HG03460 (cell line): ENCODE measurements at regions not wholly inside any gene's neighbourhood (a gene's known extent, or its start where the extent isn't known, plus 50 kb on each side); places are given as distances from the start of the nearest gene placed in this dataset.

Experiments used
- ATAC-seq: cut with Tn5 transposase; IDR thresholded peaks from one replicate; pipeline ENCODE4 v1.9.1; 2021; ENCODE audit not compliant: unreplicated experiment

- ATAC-seq: no peak
Observed at GRCh38 chr18:64663086-64663485, 514.2 kb upstream of the LINC00305 start.

DNA sequence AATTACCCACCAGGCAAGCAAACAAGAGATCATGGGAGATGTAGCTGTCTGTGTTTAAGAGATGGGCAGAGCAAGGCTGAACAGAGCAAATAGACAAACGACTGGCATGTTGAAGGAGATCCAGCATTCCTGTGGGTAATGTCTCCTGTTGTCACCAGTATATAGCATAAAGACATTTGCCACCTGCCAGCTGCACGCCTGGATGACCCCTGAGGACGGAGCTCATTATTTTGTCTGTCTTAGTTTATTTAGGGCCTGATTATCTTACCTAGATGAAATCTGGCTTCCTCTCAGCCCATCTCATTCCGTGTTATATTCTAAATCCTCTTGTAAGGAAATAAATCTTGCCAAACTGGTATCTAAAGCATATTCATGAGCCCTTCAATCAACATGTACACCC lies 510.3 kb upstream of the LINC00305 start:
- no peak for ATAC-seq

DNA sequence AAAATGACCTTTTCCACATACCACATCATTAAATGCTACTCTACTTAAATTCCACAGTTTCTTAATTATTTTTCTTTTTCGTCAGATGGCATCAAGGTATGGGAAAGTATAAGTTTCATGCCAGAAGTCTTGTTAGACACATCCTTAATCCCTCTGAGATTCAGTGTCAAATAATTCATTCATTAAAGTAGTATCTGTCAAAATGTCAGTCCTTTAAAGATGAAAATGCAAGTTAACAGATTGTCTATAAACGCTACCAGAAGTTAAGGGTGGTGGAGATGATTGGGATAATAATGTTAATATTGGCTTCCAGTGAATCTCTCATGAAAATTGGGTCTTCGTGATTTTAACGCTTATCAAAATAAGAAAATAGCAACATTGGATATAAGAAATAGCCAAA lies 504.2 kb upstream of the LINC00305 start:
- ATAC-seq: no peak

DNA sequence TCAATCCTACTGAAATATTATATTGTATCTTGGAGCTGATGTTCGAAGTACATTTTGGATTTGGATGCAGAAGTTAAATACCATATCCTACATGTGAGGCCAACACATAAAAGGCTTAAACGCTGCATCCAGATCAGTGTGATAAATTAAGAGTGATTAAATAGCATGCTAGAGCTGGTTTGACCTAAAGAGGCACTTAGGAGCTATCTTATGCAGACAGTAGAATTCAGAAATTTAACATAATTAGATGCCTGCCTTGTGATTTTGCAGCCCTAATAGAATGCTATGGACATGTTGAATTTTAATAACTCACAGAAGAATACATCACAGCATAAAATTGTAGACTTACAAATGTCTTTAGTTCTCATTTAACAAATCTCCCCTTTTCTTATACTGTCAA lies 501.2 kb upstream of the LINC00305 start:
- ATAC-seq: no peak

GRCh38 chr18:64645753-64646152 lies 496.9 kb upstream of the LINC00305 start:
- ATAC-seq: no peak

- no peak for ATAC-seq
Observed at GRCh38 chr18:64639536-64639935, 490.6 kb upstream of the LINC00305 start.

DNA sequence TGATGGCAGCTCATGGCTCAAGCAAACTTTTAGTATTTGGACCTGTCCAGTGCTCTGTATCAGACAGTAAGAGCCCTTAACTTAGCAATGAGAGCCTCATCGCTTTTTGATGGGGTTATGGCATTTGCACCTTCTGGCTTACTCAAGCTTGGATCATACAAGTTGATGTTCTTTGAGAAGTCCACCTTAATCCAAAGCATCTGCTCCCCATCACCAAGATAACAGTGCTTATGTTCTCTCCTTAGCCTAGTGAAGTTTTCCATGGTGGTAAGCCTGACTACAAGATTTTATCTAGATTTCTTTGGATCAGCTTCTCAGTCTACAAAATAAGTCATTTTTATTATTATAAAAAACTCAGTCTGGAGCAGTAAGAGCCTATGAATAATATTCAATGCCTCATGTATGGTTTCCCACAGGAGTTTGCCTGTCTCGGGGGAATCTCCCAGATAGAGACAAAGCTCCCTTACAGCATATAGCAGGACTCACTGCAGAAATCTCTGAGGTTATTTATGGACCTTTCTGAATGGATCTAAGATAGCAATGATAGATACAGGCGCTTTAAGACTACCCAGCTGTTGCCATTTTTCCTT lies 472.2 kb upstream of the LINC00305 start:
- no peak for ATAC-seq

DNA sequence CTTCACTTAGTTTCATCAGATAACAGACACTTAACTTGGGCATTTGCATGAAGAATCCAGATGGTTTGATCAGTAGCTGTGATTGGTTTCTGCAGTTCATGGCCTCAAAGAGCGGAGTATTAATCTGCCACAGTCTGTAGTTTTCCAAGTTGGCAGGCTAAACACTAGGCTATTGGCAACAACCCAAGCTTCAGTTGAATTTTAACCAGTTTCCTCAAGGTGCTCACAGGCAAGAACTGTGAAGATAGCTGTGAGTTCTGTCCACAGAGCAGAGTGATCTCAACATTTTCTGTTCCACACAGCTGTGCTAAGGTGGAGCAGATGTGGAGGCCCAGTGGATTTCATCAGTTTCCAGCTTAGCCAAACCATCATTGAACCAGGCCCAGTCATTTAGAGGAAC lies 469.5 kb upstream of the LINC00305 start:
- no peak for ATAC-seq

DNA sequence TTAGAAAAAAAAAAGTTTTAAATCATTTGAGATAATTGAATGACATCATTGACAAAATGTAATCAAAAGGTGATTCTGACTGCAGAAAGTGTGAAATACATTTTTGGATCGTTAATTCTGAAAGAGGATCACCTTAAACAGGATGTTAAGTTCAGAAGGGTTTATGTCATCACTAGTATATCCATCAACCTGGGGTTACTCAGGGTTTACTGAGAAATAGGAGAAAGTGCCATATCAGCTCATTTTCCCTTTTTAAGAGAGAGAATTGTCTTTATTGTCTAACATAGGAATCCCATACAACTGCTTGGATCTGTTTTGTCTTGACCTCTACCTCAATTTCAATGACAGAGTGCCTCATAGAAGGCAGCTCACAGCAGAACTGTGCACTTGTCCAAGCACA lies 466.1 kb upstream of the LINC00305 start:
- ATAC-seq: no peak

DNA sequence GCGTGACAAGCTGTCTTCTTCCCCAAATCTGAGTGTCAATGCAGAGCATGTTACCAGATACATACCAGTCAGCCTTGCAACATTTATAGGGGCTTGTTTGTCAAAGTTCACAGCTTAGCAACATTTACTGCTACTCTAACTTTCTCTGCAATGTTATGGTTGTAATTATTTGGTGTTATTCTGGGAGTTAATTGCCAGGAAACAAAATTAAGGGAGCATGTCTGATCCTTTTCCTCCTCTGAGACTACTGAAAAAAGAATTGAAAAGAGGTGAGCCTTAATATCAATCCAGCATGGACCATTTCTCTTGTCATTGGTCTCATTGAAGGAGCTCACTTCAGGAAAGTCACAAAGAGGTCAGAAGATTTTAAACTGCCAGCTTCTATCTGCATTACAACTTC lies 465.6 kb upstream of the LINC00305 start:
- ATAC-seq: no peak

- no peak for ATAC-seq
Observed at GRCh38 chr18:64592246-64592645, 443.4 kb upstream of the LINC00305 start.

DNA sequence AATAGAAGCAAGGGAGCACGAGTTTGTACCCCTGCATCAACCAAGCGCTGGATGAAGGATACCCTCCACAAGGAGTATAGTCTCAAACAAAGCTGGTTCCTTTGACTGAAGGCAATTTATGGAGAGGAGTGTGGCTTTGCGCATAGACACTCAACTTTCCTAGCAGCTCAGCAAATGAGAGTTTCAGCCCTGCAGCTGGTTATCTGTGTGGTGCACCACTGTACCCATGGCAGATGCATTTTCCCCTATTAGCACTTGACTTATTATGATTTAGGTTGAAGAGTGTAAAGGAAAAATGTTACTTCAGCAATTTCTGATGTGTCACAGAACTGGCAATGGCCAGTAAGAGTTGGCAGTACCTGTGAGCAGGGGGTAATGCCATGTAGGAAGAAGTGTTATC lies 440.1 kb upstream of the LINC00305 start:
- no peak for ATAC-seq

- ATAC-seq: no peak
Observed at GRCh38 chr18:64566456-64566855, 417.6 kb upstream of the LINC00305 start.

- ATAC-seq: no peak
Observed at GRCh38 chr18:64562651-64563050, 413.8 kb upstream of the LINC00305 start.

DNA sequence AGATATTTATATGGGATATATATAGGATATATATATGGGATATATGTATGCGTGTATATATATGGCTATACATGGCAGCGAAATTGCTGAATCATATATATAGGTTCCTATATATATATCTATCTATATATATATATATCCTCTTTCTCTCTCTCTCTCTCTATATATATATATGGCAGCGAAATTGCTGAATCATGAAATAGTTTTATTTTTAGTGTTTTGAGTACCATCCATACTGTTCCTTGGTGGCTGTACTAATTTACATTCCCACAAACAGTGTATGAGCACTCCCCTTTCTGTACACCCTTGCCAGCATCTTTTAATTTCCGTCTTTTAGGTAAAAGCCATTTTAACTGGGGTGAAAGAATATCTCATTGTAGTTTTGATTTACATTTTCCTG lies 397.6 kb upstream of the LINC00305 start:
- ATAC-seq: no peak

DNA sequence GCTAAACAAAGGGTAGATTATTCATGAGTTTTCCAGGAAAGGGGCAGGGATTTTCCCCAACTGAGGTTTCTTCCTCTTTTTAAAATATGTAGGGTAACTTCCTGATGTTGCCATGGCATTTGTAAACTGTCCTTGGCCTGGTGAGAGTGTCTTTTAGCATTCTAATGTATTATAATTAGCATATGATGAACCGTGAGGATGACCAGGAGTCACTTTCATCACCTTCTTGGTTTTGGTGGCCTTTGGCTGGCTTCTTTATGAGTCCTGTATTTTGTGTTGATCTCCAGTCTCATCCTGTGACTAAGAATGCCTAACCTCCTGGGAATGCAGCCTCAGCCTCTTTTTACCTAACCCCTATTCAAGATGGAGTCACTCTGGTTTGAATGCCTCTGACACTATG lies 391.0 kb upstream of the LINC00305 start:
- no peak for ATAC-seq

DNA sequence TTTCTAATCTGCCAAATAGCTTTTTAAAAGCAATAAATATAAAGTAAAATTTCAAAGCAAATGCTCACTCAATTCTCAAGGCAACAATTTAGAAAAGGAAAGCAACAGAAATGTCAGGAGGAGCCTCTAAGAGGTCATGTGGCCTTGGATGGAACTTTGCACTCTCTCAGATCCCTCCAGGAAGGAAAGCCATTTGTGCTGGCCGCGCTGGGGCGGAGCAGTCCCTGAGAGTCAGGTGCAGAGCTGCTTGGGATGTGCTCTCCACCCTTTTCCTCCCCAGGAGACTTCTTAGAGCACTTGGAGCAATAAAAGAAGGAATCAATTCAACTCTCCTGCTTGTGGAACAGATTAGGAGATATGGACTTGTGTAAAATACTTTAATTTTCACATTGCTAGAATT lies 379.8 kb upstream of the LINC00305 start:
- ATAC-seq: no peak

DNA sequence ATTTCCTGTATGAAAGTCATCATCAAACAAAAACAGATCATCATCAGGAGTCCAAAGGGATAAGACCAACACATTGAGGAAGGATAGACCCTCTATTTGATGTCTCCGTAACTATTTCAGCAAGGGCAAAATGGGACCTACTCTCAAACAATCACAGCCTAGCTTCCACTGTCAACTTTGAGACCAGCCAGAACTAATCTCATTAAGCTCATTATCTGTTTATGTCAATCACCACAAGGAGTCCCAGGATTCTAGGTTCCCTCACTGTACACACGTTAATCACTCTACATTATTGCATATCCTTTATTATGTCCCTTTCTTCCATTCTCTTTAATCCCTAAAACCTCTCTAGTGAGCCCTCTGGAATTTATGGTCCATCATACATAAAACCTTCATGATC lies 370.3 kb upstream of the LINC00305 start:
- ATAC-seq: no peak

DNA sequence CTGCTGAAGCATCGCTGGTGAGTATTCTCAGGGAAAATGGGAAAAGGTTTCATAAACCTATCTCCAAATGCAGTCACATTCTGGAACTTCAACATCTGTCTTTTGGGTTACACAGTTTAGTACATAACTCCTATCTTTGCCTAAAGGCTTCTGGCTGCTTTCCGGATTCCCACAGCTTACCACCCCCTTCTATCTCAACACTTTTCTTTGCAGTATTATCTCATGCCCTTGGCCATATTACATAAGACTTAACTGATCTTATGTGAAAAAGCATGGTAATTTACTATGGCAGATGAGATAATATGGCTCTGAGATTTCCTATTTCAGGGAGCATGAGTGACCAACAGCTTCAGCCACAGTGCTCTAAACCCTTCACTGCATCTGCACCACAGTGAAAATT lies 369.3 kb upstream of the LINC00305 start:
- no peak for ATAC-seq

- no peak for ATAC-seq
Observed at GRCh38 chr18:64513401-64513800, 364.5 kb upstream of the LINC00305 start.

DNA sequence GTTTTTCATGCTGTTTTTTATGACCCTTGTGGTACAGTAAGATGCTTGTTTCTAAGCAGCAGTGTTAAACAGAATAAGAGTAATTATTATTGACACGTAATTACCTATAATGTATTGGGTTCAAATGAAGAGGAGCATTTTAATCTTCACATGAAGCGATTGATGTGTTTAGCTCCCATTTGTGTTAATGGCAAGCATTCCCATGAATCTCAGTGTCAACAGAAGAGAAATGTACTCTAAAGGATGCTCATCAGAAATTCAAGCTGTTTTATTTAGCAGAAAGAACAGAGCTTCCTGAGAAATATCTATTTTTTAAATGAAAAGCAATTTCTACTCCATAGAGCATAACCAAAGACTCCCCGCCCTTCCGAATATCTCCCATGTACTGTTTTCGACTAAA lies 341.3 kb upstream of the LINC00305 start:
- ATAC-seq: no peak

DNA sequence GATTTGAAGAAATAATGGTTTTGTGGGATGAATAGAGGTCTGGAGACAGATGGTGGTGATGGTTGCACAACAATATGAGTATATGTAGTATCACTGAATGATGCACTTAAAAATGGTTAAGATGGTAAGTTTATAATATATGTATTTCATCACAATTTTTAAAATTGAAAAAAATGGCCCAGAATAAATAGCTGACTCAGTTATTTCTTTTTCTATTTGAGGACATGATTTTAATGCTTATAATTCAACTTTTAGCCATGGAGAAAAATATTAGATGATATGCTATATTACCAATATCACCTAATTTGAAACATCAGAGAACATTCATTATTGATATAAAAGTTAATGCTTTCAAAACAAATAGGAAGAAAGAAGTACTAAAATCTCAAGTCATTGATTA lies 339.8 kb upstream of the LINC00305 start:
- no peak for ATAC-seq

DNA sequence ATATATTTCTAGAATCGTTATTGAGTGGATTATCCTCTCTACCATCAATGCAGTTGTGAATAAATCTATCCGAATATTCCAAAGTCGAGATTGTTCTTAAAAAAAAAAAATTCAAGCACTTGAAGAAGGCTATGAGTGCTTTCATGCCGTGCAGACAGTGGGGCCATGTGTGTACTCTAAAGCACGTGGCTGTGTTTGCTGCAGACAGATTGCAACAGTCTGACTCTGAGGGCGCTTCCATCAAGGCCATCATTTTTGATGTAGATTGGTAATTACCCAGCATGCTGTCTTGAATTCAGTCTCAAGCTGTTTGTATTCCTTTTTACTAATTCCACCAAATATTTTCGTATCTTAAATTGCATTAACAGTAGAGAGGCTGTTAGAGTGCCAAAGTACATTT lies 325.9 kb upstream of the LINC00305 start:
- no peak for ATAC-seq

DNA sequence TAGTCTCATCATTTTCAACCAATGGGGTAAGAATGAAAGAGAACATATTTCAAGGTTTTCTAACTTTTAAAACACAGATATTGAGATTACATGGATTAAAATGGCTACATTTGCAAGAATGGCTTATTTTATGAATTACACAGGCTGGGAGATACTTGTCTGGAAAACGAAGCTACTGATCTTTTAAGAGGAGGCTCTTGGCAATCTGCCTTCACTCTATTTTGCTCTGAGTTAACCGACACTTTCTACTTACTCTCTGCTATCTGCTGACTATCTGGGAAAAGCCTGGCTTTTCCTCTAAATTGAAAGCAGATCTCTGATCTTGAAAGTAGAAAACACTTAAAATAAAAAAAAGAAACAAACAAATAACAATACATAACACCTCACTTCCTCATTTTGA lies 325.4 kb upstream of the LINC00305 start:
- ATAC-seq: no peak
